Gastroesophageal sphincter (tissue), 4 donors: ENCODE measurements at regions not wholly inside any gene's neighbourhood (a gene's known extent, or its start where the extent isn't known, plus 50 kb on each side); places are given as distances from the start of the nearest gene placed in this dataset.
"Not testable (repeated sequence)": the region's sequence is repeated elsewhere in the genome, so short reads cannot be mapped to it uniquely, and the experiment has no call there.

Experiments used
- ATAC-seq: fragments of 150-250 bp; one replicate; pipeline ENCODE4 v1.9.1; 2016; ENCODE audit warnings: mild to moderate bottlenecking, moderate library complexity
- H3K27ac ChIP-seq, 4 donors: fragments of 200-600 bp; sonication (generic) in 3 of 4; 1 replicate in 3 of 4; 2 replicates in 1 of 4; pipeline ENCODE4 v1.5.1; 2016 to 2019
- H3K27me3 ChIP-seq: fragments of 200-600 bp; sonication (generic); one replicate; pipeline ENCODE4 v1.5.1; 2019
- H3K36me3 ChIP-seq, 2 donors: fragments of 200-600 bp; sonication (generic); one replicate each; pipeline ENCODE4 v1.5.1; 2019; ENCODE audit warnings: control low read depth in 1 of 2
- H3K4me1 ChIP-seq, 3 donors: fragments of 200-600 bp; sonication (generic); 1 replicate in 2 of 3; 2 replicates in 1 of 3; pipeline ENCODE4 v1.5.1; 2016 to 2019; ENCODE audit warnings: control low read depth in 2 of 3
- H3K4me3 ChIP-seq, 2 donors: fragments of 200-600 bp; sonication (generic); one replicate each; pipeline ENCODE4 v1.5.1; 2019; ENCODE audit warnings: mild to moderate bottlenecking in 1 of 2, moderate library complexity in 1 of 2
- H3K9me3 ChIP-seq, 3 donors: fragments of 200-600 bp; sonication (generic); one replicate each; pipeline ENCODE4 v1.5.1; 2017 to 2019; ENCODE audit warnings: control low read depth in 2 of 3
- CTCF ChIP-seq, 4 experiments: fragments of 200-600 bp in 2 of 4; fragments of 450-650 bp in 2 of 4; sonication (generic) in 1 of 4; IDR thresholded peaks; one replicate each; pipeline ENCODE4 v1.5.1; 2017 to 2019; ENCODE audit warnings: antibody characterized with exemption in 4 of 4, mild to moderate bottlenecking in 2 of 4, moderate library complexity in 2 of 4
- EP300 ChIP-seq: sonication (generic); formaldehyde crosslinking; IDR thresholded peaks from one replicate; pipeline ENCODE4 v1.6.1; 2017; ENCODE audit warnings: antibody characterized with exemption, mild to moderate bottlenecking
- POLR2A ChIP-seq, 2 donors: fragments of 450-650 bp; IDR thresholded peaks; one replicate each; pipeline ENCODE4 v1.6.1; 2017; ENCODE audit warnings: antibody characterized with exemption in 2 of 2, mild to moderate bottlenecking in 2 of 2, moderate library complexity in 1 of 2
- POLR2AphosphoS5 ChIP-seq: sonication (generic); formaldehyde crosslinking; IDR thresholded peaks from one replicate; pipeline ENCODE4 v1.6.1; 2017; ENCODE audit warnings: antibody characterized with exemption
- WGBS, 2 donors: methylation state at CpG; one replicate each; pipeline ENCODE4 v1.1.5; 2018; ENCODE audit warnings: low coverage in 1 of 2; 5-methylcytosine and 5-hydroxymethylcytosine counted together

GRCh38 chr10:42690449-42691360 is 52.3 kb upstream of the ZNF33B start:
- WGBS, 2 donors, result 70 to 100% methylated on average over 2 of the region's 29 CpGs
- Histone ChIP-seq H3K27ac (no peak overlapping the region), H3K4me3 (no peak overlapping the region), H3K9me3 (no peaks in the 10 kb centered on the region), H3K4me1 (no peaks in the 10 kb centered on the region), H3K36me3 (no peaks in the 10 kb centered on the region), H3K27me3 (peaks cover 11% of the 10 kb centered on the region)
- no peak for TF ChIP-seq POLR2A (IDR thresholded peaks at IDR 0.05)
- no peak for TF ChIP-seq EP300
- no peak for TF ChIP-seq CTCF (IDR thresholded peaks at IDR 0.05)
- TF ChIP-seq POLR2AphosphoS5, result no peak
- ATAC-seq, result no peak

GRCh38 chr10:42691361-42692120 is 53.2 kb upstream of the ZNF33B start:
- 40 to 92% methylated on average over 1 to 9 of the region's 25 CpGs for WGBS, 2 donors

GRCh38 chr10:42697926-42698325 is 59.6 kb upstream of the ZNF33B start:
- Histone ChIP-seq H3K4me1 (no peaks in the 10 kb centered on the region), H3K9me3 (no peaks in the 10 kb centered on the region), H3K36me3 (no peaks in the 10 kb centered on the region), H3K4me3 (no peak overlapping the region), H3K27ac (no peak overlapping the region), H3K27me3 (peaks cover 20% of the 10 kb centered on the region)
- WGBS, 2 donors, result 80 to 88% methylated on average over 1 of the region's 2 CpGs
- TF ChIP-seq CTCF (IDR thresholded peaks at IDR 0.05) (no peak), POLR2A (IDR thresholded peaks at IDR 0.05) (no peak), EP300 (no peak), POLR2AphosphoS5 (no peak)
- no peak for ATAC-seq

More at GRCh38 chr10:42691361-42692120, 53.2 kb upstream of the ZNF33B start:
- Histone ChIP-seq H3K27me3 (peaks cover 11% of the 10 kb centered on the region), H3K4me3 (no peak overlapping the region), H3K9me3 (no peaks in the 10 kb centered on the region), H3K4me1 (no peaks in the 10 kb centered on the region), H3K36me3 (no peaks in the 10 kb centered on the region), H3K27ac (no peak overlapping the region)
- TF ChIP-seq EP300 (no peak), CTCF (IDR thresholded peaks at IDR 0.05) (no peak), POLR2A (IDR thresholded peaks at IDR 0.05) (no peak), POLR2AphosphoS5 (no peak)
- ATAC-seq, result no peak

- ATAC-seq, result no peak
- Histone ChIP-seq H3K4me3 (no peak overlapping the region), H3K27me3 (peaks cover 9% of the 10 kb centered on the region), H3K36me3 (no peaks in the 10 kb centered on the region), H3K4me1 (no peaks in the 10 kb centered on the region), H3K9me3 (no peaks in the 10 kb centered on the region), H3K27ac (no peak overlapping the region)
- WGBS, 2 donors, result 35 to 45% methylated on average over 3 to 4 of the region's 4 CpGs
- TF ChIP-seq POLR2A (IDR thresholded peaks at IDR 0.05) (no peak), POLR2AphosphoS5 (no peak), CTCF (IDR thresholded peaks at IDR 0.05) (no peak), EP300 (no peak)
These were observed 68.9 kb upstream of the ZNF33B start for GRCh38 chr10:42707234-42707633.

- not testable (repeated sequence) for ATAC-seq, H3K9me3 ChIP-seq, H3K4me3 ChIP-seq, H3K36me3 ChIP-seq, H3K4me1 ChIP-seq, H3K27ac ChIP-seq
- H3K27me3 ChIP-seq, result peaks cover 22% of the 10 kb centered on the region
- WGBS, 2 donors, result 52 to 80% methylated on average over 5 of the region's 5 CpGs
These were observed 63.3 kb upstream of the BMS1 start for GRCh38 chr10:42719339-42719738.
